SK-N-SH treated with all-trans-retinoic acid at 6 μM for 48 hours (cell line): ENCODE measurements at regions not wholly inside any gene's neighbourhood (a gene's known extent, or its start where the extent isn't known, plus 50 kb on each side); places are given as distances from the start of the nearest gene placed in this dataset.
A peak's percentile ranks its signal among the peaks of the same experiment; 100 is the strongest.

ENCODE experiments used
- ATAC-seq: fragments of 200-7000 bp; cut with Tn5 transposase; 3 replicates; pipeline ENCODE4 v1.9.1; 2020; ENCODE audit warnings: mild to moderate bottlenecking, moderate library complexity
- ARNTL ChIP-seq: fragments of 450-650 bp; formaldehyde crosslinking; IDR thresholded peaks from 2 replicates; pipeline ENCODE4 v1.5.0; 2020; ENCODE audit warnings: low read depth, mild to moderate bottlenecking, moderate library complexity, borderline replicate concordance
- BACH2 ChIP-seq: fragments of 250-450 bp; sonication (Bioruptor Pico); IDR thresholded peaks from 2 replicates; pipeline ENCODE4 v1.9.0; 2021; ENCODE audit warnings: mild to moderate bottlenecking, borderline replicate concordance
- CREB5 ChIP-seq: fragments of 250-450 bp; sonication (Bioruptor Pico); IDR thresholded peaks from 2 replicates; pipeline ENCODE4 v1.5.1; 2020; ENCODE audit warnings: low read depth, mild to moderate bottlenecking, moderate library complexity
- CSDC2 ChIP-seq: fragments of 250-450 bp; sonication (Bioruptor Pico); IDR thresholded peaks from 2 replicates; pipeline ENCODE4 v1.5.0; 2020; ENCODE audit warnings: mild to moderate bottlenecking, moderate library complexity
- ESRRG ChIP-seq: fragments of 250-450 bp; sonication (Bioruptor Pico); IDR thresholded peaks from 2 replicates; pipeline ENCODE4 v1.6.1; 2021; ENCODE audit warnings: mild to moderate bottlenecking
- GLIS3 ChIP-seq: fragments of 250-450 bp; sonication (Bioruptor Pico); IDR thresholded peaks from 2 replicates; pipeline ENCODE4 v1.5.0; 2020; ENCODE audit warnings: mild to moderate bottlenecking, moderate library complexity
- ISL1 ChIP-seq: fragments of 250-450 bp; sonication (Bioruptor Pico); IDR thresholded peaks from 2 replicates; pipeline ENCODE4 v2.1.2; 2022; ENCODE audit warnings: mild to moderate bottlenecking, moderate library complexity
- OSR1 ChIP-seq: fragments of 250-450 bp; sonication (Bioruptor Pico); IDR thresholded peaks from 2 replicates; pipeline ENCODE4 v1.8.0; 2022; ENCODE audit warnings: moderate library complexity, mild to moderate bottlenecking, inconsistent platforms
- PPARA ChIP-seq: fragments of 250-450 bp; sonication (Bioruptor Pico); IDR thresholded peaks from 2 replicates; pipeline ENCODE4 v1.5.0; 2020; ENCODE audit warnings: mild to moderate bottlenecking, borderline replicate concordance
- RARB ChIP-seq: fragments of 250-450 bp; sonication (Bioruptor Pico); IDR thresholded peaks from 2 replicates; pipeline ENCODE4 v1.8.0; 2021; ENCODE audit warnings: mild to moderate bottlenecking, moderate library complexity
- SNAI2 ChIP-seq: fragments of 250-450 bp; sonication (Bioruptor Pico); IDR thresholded peaks from 2 replicates; pipeline ENCODE4 v1.5.0; 2020; ENCODE audit warnings: mild to moderate bottlenecking, moderate library complexity
- TCF4 ChIP-seq: fragments of 250-450 bp; sonication (Bioruptor Pico); IDR thresholded peaks from 2 replicates; pipeline ENCODE4 v1.8.0; 2021; ENCODE audit warnings: mild to moderate bottlenecking, moderate library complexity, borderline replicate concordance
- TOX ChIP-seq: fragments of 250-450 bp; sonication (Bioruptor Pico); IDR thresholded peaks from 2 replicates; pipeline ENCODE4 v1.8.0; 2021; ENCODE audit warnings: mild to moderate bottlenecking, moderate library complexity, borderline replicate concordance
- TSHZ2 ChIP-seq: fragments of 250-450 bp; sonication (Bioruptor Pico); IDR thresholded peaks from 2 replicates; pipeline ENCODE4 v1.5.0; 2020; ENCODE audit warnings: mild to moderate bottlenecking, moderate library complexity
- ZFP3 ChIP-seq: fragments of 250-450 bp; sonication (Bioruptor Pico); IDR thresholded peaks from 2 replicates; pipeline ENCODE4 v1.5.0; 2020; ENCODE audit warnings: mild to moderate bottlenecking, moderate library complexity
- ZNF565 ChIP-seq: fragments of 450-650 bp; formaldehyde crosslinking; conservative IDR thresholded peaks from 2 replicates; pipeline ENCODE4 v1.5.0; 2020; ENCODE audit warnings: low read depth, mild to moderate bottlenecking, moderate library complexity
- ZNF70 ChIP-seq: fragments of 450-650 bp; formaldehyde crosslinking; IDR thresholded peaks from 2 replicates; pipeline ENCODE4 v1.5.0; 2020; ENCODE audit warnings: mild to moderate bottlenecking, moderate library complexity
- ZNF8 ChIP-seq: fragments of 450-650 bp; formaldehyde crosslinking; IDR thresholded peaks from 2 replicates; pipeline ENCODE4 v1.5.0; 2020; ENCODE audit warnings: mild to moderate bottlenecking, moderate library complexity
- TF ChIP-seq, protein P1 (sequence below): fragments of 250-450 bp; sonication (Bioruptor Pico); IDR thresholded peaks from 2 replicates; pipeline ENCODE4 v1.8.0; 2020; ENCODE audit warnings: mild to moderate bottlenecking, moderate library complexity, borderline replicate concordance
- TF ChIP-seq, protein P2 (sequence below): fragments of 250-450 bp; sonication (Bioruptor Pico); IDR thresholded peaks from 2 replicates; pipeline ENCODE4 v1.5.1; 2021; ENCODE audit warnings: mild to moderate bottlenecking, moderate library complexity
- TF ChIP-seq, protein P3 (sequence below): fragments of 250-450 bp; sonication (Bioruptor Pico); IDR thresholded peaks from 2 replicates; pipeline ENCODE4 v1.8.0; 2021; ENCODE audit warnings: low read depth, mild to moderate bottlenecking, moderate library complexity, borderline replicate concordance

GRCh38 chr2:9700109-9700495, 69.3 kb upstream of the YWHAQ start:
- TF ChIP-seq, protein P1, sequence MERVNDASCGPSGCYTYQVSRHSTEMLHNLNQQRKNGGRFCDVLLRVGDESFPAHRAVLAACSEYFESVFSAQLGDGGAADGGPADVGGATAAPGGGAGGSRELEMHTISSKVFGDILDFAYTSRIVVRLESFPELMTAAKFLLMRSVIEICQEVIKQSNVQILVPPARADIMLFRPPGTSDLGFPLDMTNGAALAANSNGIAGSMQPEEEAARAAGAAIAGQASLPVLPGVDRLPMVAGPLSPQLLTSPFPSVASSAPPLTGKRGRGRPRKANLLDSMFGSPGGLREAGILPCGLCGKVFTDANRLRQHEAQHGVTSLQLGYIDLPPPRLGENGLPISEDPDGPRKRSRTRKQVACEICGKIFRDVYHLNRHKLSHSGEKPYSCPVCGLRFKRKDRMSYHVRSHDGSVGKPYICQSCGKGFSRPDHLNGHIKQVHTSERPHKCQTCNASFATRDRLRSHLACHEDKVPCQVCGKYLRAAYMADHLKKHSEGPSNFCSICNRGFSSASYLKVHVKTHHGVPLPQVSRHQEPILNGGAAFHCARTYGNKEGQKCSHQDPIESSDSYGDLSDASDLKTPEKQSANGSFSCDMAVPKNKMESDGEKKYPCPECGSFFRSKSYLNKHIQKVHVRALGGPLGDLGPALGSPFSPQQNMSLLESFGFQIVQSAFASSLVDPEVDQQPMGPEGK (CRISPR knock-in tag), result no peak
- TF ChIP-seq, protein P2, sequence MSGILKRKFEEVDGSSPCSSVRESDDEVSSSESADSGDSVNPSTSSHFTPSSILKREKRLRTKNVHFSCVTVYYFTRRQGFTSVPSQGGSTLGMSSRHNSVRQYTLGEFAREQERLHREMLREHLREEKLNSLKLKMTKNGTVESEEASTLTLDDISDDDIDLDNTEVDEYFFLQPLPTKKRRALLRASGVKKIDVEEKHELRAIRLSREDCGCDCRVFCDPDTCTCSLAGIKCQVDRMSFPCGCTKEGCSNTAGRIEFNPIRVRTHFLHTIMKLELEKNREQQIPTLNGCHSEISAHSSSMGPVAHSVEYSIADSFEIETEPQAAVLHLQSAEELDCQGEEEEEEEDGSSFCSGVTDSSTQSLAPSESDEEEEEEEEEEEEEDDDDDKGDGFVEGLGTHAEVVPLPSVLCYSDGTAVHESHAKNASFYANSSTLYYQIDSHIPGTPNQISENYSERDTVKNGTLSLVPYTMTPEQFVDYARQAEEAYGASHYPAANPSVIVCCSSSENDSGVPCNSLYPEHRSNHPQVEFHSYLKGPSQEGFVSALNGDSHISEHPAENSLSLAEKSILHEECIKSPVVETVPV, result no peak
- TF ChIP-seq CSDC2 (CRISPR knock-in tag), result no peak
- TF ChIP-seq TSHZ2 (CRISPR knock-in tag), result no peak
- TF ChIP-seq TCF4, result no peak
- no peak for TF ChIP-seq RARB (CRISPR knock-in tag)
- no peak for TF ChIP-seq OSR1 (CRISPR knock-in tag)
- no peak for TF ChIP-seq GLIS3 (CRISPR knock-in tag)
- TF ChIP-seq PPARA, result no peak
- no peak for TF ChIP-seq ZNF565
- no peak for TF ChIP-seq ARNTL (CRISPR knock-in tag)
- no peak for TF ChIP-seq CREB5 (CRISPR knock-in tag)
- no peak for TF ChIP-seq ISL1 (CRISPR knock-in tag)
- no peak for TF ChIP-seq ZNF8 (CRISPR knock-in tag)
- no peak for TF ChIP-seq ZNF70
- no peak for ATAC-seq

DNA sequence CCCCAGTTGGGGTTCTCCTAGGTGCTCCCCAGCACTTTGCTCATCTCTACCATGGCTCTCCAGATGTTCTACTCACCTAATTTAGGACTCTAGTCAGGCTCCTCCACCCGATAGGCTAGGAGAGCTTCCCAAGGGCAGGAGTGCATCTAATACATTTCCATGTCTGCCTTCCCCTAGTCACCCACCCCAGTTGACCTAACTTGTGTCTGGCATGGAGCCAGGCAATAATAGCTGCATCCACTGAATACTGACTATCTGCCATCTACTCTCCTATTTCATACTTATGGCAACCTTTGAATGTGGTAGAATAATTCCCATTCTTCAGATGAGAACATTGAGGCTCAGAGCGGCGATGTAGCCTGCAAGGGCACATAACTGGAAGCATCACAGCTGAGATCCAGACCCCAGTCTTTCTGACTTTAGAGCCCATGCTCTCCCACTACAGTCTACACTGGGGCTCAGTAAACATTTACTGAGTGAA, 71.8 kb upstream of the YWHAQ start:
- TF ChIP-seq ZNF565, result no peak
- TF ChIP-seq RARB (CRISPR knock-in tag), result no peak
- TF ChIP-seq TOX, result no peak
- TF ChIP-seq, protein P3, sequence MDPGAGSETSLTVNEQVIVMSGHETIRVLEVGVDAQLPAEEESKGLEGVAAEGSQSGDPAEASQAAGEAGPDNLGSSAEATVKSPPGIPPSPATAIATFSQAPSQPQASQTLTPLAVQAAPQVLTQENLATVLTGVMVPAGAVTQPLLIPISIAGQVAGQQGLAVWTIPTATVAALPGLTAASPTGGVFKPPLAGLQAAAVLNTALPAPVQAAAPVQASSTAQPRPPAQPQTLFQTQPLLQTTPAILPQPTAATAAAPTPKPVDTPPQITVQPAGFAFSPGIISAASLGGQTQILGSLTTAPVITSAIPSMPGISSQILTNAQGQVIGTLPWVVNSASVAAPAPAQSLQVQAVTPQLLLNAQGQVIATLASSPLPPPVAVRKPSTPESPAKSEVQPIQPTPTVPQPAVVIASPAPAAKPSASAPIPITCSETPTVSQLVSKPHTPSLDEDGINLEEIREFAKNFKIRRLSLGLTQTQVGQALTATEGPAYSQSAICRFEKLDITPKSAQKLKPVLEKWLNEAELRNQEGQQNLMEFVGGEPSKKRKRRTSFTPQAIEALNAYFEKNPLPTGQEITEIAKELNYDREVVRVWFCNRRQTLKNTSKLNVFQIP (CRISPR knock-in tag), result no peak
- TF ChIP-seq, protein P1 (CRISPR knock-in tag), result no peak
- TF ChIP-seq GLIS3 (CRISPR knock-in tag), result no peak
- ATAC-seq, result no peak

DNA sequence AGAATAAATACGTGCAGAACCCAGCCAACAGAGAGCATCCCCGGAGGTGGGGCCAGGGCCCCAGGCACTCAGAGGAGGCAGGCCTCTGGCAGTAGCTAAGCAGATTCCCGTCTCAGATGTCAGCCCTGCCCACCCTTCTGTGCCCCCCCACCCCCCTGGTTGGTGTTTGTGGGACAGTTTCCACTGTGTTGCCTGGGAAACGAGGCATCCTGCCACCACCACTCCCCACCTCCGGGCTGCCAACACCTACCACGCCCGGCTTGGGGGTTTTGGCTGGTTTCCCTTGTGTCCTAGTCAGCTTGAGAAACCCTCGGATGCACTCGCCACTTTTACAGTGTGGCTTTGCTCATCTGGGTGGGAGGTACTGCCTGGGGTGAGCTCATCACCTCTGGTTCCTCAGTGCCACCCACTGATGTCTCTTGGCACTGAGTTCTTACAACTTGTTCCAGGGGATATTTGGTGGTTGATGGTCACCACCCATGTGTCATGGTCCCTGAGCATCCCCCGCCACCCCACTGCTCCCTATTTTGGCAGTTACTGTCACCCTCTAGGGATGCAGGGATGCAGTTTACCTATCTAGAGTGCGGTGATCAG, 72.4 kb upstream of the YWHAQ start:
- ATAC-seq, result peak; percentile 84
- TF ChIP-seq, protein P2, result no peak
- no peak for TF ChIP-seq ZNF8 (CRISPR knock-in tag)
- no peak for TF ChIP-seq SNAI2 (CRISPR knock-in tag)
- TF ChIP-seq ZNF70, result no peak
- TF ChIP-seq OSR1 (CRISPR knock-in tag), result no peak
- no peak for TF ChIP-seq TOX
- TF ChIP-seq, protein P1 (CRISPR knock-in tag), result no peak
- TF ChIP-seq ZFP3 (CRISPR knock-in tag), result no peak
- no peak for TF ChIP-seq ZNF565
- TF ChIP-seq PPARA, result no peak
- no peak for TF ChIP-seq BACH2 (CRISPR knock-in tag)
- no peak for TF ChIP-seq CREB5 (CRISPR knock-in tag)
- no peak for TF ChIP-seq ESRRG (CRISPR knock-in tag)
